IPS-15b (cell line): ENCODE measurements at regions not wholly inside any gene's neighbourhood (a gene's known extent, or its start where the extent isn't known, plus 50 kb on each side); places are given as distances from the start of the nearest gene placed in this dataset.

Experiments
- H3K27me3 ChIP-seq: one replicate; pipeline ENCODE4 v1.6.1; 2013; ENCODE audit warnings: low read length; ENCODE audit not compliant: control insufficient read depth, insufficient read depth
- H3K36me3 ChIP-seq: one replicate; pipeline ENCODE4 v1.6.1; 2013; ENCODE audit warnings: low read length; ENCODE audit not compliant: control insufficient read depth, insufficient read depth
- H3K4me1 ChIP-seq: one replicate; pipeline ENCODE4 v1.6.1; 2013; ENCODE audit warnings: mild to moderate bottlenecking, low read length; ENCODE audit not compliant: control insufficient read depth, insufficient read depth
- H3K4me3 ChIP-seq: one replicate; pipeline ENCODE4 v1.5.1; 2013; ENCODE audit warnings: low read depth, low read length
- H3K9ac ChIP-seq: one replicate; pipeline ENCODE4 v1.6.1; 2013; ENCODE audit warnings: low read depth, mild to moderate bottlenecking, low read length
- H3K9me3 ChIP-seq: one replicate; pipeline ENCODE4 v1.6.1; 2013; ENCODE audit warnings: mild to moderate bottlenecking, low read length; ENCODE audit not compliant: control insufficient read depth, insufficient read depth

DNA sequence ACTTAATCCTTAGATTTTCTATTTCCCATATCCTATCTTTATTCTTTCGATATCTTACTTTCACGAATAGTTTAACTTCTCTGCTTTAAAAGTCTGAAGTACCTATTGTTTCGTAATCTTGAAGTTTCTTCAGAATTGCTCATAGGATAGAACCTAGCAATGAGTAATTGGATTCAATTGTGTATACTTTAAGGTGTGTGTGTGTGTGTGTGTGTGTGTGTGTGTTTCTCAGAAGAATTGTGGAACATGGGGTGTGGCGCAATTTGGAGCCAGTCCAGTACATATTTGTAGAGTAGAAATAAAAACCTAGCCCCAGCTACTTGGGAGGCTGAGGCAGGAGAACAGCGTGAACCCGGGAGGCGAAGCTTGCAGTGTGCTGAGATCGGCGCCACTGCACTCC lies 897.6 kb downstream of the BCL11A start:
- Histone ChIP-seq H3K27me3 (no peaks in the 10 kb centered on the region), H3K4me1 (no peaks in the 10 kb centered on the region), H3K4me3 (no peak overlapping the region), H3K36me3 (no peaks in the 10 kb centered on the region), H3K9ac (no peak overlapping the region), H3K9me3 (no peaks in the 10 kb centered on the region)

DNA sequence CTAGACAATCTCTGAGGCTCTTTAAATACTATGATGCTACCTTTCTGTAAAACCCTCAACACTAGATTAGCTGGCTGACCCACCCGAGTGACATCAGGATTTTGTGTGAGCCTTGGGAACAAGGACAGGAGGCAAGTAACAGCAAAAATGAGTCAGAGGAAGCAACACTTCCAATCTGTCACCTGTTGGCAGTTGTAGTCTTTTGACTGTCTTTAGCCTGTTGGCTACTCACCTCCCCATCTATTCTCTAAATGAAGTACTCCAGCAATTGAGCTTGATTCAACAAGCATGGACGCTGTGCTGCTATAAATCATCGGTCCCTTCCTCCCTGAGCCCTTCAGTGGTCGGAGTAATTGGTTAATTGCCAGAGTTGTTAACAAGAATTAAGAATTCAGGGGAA lies 898.7 kb downstream of the BCL11A start:
- Histone ChIP-seq H3K9me3 (no peaks in the 10 kb centered on the region), H3K27me3 (no peaks in the 10 kb centered on the region), H3K36me3 (no peaks in the 10 kb centered on the region), H3K9ac (no peak overlapping the region), H3K4me1 (no peaks in the 10 kb centered on the region), H3K4me3 (no peak overlapping the region)

DNA sequence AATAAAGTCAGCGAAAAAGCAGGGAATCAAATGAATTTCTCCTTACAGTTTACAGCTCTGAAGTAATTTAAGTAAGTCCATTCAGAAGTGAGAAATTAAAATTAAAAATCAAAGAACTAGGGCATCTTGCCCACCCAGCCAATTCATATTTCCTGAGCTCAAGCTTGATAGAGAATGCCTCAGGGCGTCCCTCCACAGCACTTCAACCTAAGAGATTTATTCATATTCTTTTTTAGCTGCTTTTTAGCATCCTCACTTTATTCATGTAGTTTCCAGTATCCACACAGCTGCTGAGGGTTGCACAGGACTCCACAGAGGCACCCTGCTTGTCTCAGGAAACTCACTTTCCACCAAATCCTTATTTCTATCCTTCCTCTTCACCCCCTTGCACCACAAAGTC lies 900.3 kb downstream of the BCL11A start:
- no peaks in the 10 kb centered on the region for H3K27me3 ChIP-seq
- H3K9me3 ChIP-seq: no peaks in the 10 kb centered on the region
- H3K4me1 ChIP-seq: no peaks in the 10 kb centered on the region
- H3K9ac ChIP-seq: no peak overlapping the region
- no peak overlapping the region for H3K4me3 ChIP-seq
- H3K36me3 ChIP-seq: no peaks in the 10 kb centered on the region

DNA sequence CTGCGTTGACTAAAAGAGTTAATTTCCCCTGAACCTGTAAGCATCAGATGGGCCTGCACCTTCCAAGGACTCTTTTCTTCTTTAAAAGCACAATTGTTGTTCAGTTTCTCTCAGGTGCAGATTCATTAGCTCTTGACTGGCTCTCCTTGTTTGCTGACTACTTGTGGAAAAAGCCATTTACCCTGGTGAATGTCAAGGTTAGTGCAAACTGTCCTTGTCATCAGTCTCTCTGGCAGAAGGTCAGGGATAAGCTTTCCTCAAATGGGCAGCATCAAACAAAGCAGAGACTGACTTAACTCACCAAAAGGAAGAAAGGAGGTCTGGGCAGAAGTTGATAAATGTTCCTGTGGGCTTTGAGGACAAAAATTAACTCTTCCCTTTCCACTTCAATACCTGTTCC lies 922.7 kb downstream of the BCL11A start:
- Histone ChIP-seq H3K4me1 (no peaks in the 10 kb centered on the region), H3K9ac (no peak overlapping the region), H3K27me3 (no peaks in the 10 kb centered on the region), H3K36me3 (no peaks in the 10 kb centered on the region), H3K9me3 (no peaks in the 10 kb centered on the region), H3K4me3 (no peak overlapping the region)

DNA sequence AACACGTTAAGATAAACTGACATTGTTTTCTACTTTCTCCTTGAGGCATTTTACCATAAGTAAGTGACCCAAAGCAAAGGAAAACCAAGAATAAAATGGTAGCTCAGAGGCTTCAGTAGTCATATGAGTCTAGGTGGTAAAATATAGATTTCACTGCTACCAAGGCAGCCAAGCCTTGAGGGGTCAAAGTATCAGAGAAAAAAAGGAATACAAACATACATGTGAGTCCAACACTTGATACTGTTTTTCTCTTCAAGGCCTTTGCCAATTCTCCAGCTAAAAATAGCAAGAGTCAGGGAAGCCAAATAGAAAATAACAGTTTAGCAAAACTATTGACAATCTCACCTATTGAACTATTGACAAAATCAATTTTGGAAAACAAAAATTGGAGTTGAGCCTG lies 925.9 kb downstream of the BCL11A start:
- no peak overlapping the region for H3K4me3 ChIP-seq
- no peaks in the 10 kb centered on the region for H3K4me1 ChIP-seq
- no peaks in the 10 kb centered on the region for H3K9me3 ChIP-seq

DNA sequence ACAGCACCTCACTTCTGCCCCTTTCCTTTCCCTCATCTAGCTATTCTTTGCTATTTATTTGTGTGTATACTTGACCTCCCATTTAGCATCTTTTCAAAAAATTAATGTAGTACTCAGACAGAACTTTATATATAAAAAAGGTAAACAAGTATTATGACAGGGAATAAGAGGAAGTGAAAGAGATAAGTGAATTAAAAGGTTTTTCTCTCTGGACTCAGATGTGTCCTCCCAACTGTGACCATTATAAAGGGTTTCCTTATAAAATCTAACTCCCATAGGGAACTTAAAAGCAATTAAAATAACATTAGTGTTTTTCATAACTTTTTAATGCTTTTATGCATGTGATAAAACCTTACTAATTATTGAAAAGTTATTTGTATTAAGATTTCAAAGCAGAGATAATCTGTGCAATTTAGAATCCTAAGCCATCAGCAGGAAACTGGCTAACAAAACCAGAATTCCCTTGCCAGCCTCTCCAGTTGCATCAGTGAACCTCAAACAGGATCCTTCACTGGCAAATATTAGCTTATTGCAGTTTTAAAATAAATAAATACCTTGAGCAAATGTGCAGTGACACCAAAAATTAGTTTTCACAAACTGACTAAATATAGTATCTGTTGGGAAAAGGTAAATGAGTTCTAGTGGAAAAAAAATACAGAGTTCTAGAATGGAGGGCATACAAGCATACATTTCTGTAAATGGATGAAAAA lies 930.7 kb downstream of the BCL11A start:
- H3K4me1 ChIP-seq: no peaks in the 10 kb centered on the region
- H3K9me3 ChIP-seq: no peaks in the 10 kb centered on the region
- no peaks in the 10 kb centered on the region for H3K36me3 ChIP-seq
- H3K9ac ChIP-seq: no peak overlapping the region
- H3K27me3 ChIP-seq: no peaks in the 10 kb centered on the region
- H3K4me3 ChIP-seq: no peak overlapping the region

More for the DNA sequence above, 925.9 kb downstream of the BCL11A start:
- H3K27me3 ChIP-seq: no peaks in the 10 kb centered on the region
- H3K36me3 ChIP-seq: no peaks in the 10 kb centered on the region
- no peak overlapping the region for H3K9ac ChIP-seq

DNA sequence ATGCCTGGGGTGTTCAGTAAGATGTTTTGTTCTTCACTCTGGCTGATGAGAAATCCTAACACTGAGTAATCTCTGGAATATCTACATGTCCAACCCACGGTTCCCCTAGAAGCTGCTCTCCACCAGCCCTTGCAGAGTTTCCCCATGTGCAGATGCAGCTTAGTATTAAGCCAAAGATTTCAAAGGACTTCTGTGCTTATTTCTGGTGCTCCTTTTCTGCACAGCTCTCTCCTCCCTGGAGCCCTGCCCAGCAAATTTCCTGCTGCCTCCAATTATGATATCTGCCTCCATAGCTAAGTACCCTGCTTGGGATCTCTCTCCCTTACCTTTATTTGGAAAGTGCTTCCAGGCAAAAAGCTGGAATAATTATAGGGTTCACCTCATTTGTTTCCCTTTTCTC lies 949.3 kb downstream of the BCL11A start:
- no peaks in the 10 kb centered on the region for H3K36me3 ChIP-seq
- H3K9me3 ChIP-seq: no peaks in the 10 kb centered on the region
- no peak overlapping the region for H3K9ac ChIP-seq
- H3K27me3 ChIP-seq: no peaks in the 10 kb centered on the region
- no peaks in the 10 kb centered on the region for H3K4me1 ChIP-seq
- no peak overlapping the region for H3K4me3 ChIP-seq

DNA sequence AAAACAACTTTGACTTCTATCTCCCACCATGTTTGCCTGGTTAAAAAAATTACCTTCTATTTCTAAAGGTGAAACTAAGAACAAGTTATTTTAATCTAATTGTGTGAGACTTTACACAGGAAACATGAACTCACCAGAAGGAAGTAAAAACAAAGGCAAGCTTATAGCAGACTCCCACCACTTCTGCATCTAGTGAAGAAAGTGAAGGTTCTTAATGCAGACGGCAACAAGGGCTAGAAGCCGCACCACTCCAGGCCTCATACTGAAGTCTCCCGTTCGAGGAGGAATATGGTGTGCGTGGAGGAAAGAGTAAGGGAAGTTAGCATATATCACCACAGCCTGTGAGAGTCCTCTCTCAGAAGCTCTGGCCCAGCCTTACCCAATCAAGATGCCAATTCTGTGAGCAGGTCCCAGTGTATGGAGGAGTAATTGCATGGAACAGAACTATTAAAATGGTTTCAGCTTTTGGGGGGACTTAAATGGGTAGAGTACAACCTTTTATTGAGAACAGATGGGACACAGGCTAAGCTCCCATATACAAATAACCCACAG lies 958.7 kb downstream of the BCL11A start:
- H3K4me3 ChIP-seq: no peak overlapping the region
- no peaks in the 10 kb centered on the region for H3K9me3 ChIP-seq

DNA sequence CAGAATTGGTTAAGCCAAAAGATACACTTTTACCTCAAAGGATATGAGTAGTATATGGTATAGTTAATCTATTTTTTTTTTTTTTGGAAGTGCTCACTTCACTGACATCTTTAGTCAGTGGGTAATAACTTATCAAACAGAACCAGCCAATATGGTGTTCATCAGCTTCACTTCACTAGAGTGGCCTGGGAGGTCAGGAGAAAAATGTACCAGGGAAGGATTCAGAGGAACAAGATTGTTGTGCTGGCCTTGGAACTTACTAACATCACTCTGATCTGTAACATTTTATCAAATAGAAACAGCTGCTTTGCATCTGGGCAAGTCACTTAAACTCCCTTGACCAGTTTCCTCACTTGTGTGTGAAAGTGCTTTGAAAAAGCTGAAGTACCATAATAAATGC lies 962.7 kb downstream of the BCL11A start:
- no peak overlapping the region for H3K9ac ChIP-seq
- no peak overlapping the region for H3K4me3 ChIP-seq
- no peaks in the 10 kb centered on the region for H3K4me1 ChIP-seq
- H3K9me3 ChIP-seq: no peaks in the 10 kb centered on the region
- no peaks in the 10 kb centered on the region for H3K27me3 ChIP-seq
- H3K36me3 ChIP-seq: no peaks in the 10 kb centered on the region

More for the DNA sequence above, 958.7 kb downstream of the BCL11A start:
- Histone ChIP-seq H3K9ac (no peak overlapping the region), H3K4me1 (no peaks in the 10 kb centered on the region), H3K36me3 (no peaks in the 10 kb centered on the region), H3K27me3 (no peaks in the 10 kb centered on the region)

DNA sequence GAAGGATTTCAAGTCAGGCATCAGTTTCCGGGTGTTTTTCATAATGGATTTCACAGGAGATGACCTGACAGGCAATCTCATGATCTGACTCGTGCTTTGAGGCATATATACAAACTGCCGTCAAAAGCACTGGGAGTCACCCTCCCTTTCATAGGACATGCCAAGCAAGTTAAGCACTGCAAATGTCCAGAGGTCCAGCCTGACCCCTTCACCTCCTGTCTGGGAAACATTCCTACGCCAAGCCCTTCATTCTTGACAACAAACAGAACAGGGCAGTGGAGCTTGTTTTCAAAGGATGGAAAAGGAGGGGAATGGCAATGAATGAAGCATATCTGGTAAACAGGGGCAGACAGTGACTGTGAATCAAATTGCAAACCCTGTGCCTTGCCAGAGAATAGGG lies 963.6 kb downstream of the BCL11A start:
- H3K27me3 ChIP-seq: no peaks in the 10 kb centered on the region
- peaks cover 2% of the 10 kb centered on the region for H3K4me1 ChIP-seq
- no peak overlapping the region for H3K4me3 ChIP-seq
- H3K9me3 ChIP-seq: no peaks in the 10 kb centered on the region
- H3K9ac ChIP-seq: no peak overlapping the region
- no peaks in the 10 kb centered on the region for H3K36me3 ChIP-seq

DNA sequence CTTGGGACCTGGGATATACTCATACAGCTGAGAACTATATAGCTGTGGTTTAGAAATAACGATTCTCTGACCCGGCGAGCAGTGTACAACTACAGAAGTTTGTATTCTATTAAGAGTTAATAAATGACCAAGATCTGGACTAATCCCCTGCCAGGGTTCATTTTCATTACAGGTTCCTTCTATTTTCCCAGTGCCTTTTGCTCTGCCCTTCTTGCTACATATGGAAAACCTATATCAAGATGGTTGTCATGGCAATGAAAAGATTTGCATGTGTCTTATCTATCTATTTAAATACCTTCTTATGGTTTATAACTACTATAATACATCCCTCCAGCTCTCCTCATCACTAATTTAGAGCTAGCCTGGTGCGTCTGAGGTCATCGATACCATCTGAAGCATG lies 965.2 kb downstream of the BCL11A start:
- Histone ChIP-seq H3K36me3 (no peaks in the 10 kb centered on the region), H3K4me3 (no peak overlapping the region), H3K4me1 (peaks cover 2% of the 10 kb centered on the region), H3K9ac (no peak overlapping the region), H3K27me3 (no peaks in the 10 kb centered on the region), H3K9me3 (no peaks in the 10 kb centered on the region)

DNA sequence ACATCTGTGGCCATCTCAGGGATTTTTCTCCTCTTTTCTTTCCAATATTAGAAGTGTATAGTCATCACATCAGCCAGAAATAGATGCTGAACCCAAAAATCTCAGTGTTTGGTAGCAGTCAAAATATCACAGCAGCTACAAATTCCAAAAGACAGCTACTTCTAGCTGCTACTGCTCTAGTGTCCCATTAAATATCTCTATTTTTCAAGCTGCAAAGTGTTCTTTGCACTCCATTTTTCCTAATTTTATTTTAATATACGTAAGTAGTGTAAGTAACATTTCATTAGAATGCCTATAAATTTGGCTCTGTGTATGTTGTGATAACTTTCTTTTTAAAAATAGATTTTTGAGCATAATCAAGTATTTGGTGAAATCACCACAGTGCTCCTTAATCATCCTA lies 967.3 kb downstream of the BCL11A start:
- Histone ChIP-seq H3K27me3 (no peaks in the 10 kb centered on the region), H3K9ac (no peak overlapping the region), H3K4me3 (no peak overlapping the region), H3K36me3 (no peaks in the 10 kb centered on the region), H3K4me1 (peaks cover 2% of the 10 kb centered on the region), H3K9me3 (no peaks in the 10 kb centered on the region)
